H1 (cell line): ENCODE measurements at regions not wholly inside any gene's neighbourhood (a gene's known extent, or its start where the extent isn't known, plus 50 kb on each side); places are given as distances from the start of the nearest gene placed in this dataset.

ENCODE experiments used
- CTCF ChIA-PET: fragments of 300-600 bp; sonication (Branson Sonifier 250); formaldehyde crosslinking; loops from one replicate; lab custom pipeline; 2021; ENCODE audit not compliant: partially characterized antibody; lab: Charles Lee
- POLR2A ChIA-PET: fragments of 300-600 bp; sonication (Branson Sonifier 250); formaldehyde crosslinking; loops from one replicate; lab custom pipeline; 2021; ENCODE audit warnings: inconsistent platforms; ENCODE audit not compliant: partially characterized antibody; lab: Charles Lee
- DNase-seq, 2 experiments: peaks; one replicate each; pipeline versions ENCODE4 v3.0.0 to v3.0.0-alpha.2; 2010 to 2022; ENCODE audit warnings: low spot score in 2 of 2, low read depth in 1 of 2, mixed read lengths in 1 of 2
- FAIRE-seq: peaks from 2 replicates; lab custom pipeline; 2011; peaks lifted over from hg19 to GRCh38; lab: Jason Lieb, UNC
- H2AFZ ChIP-seq: 2 replicates; pipeline ENCODE4 v1.8.1; 2012; ENCODE audit warnings: low read length, inconsistent platforms
- H2AK5ac ChIP-seq: 2 replicates; pipeline ENCODE4 v1.6.1; 2013; ENCODE audit warnings: low read depth, low read length
- H2BK120ac ChIP-seq: replicated peaks from 2 replicates; pipeline ENCODE3; 2013; ENCODE audit warnings: low read depth, low read length, inconsistent platforms
- H2BK12ac ChIP-seq: 2 replicates; pipeline ENCODE4 v1.6.1; 2013; ENCODE audit warnings: low read depth, low read length
- H2BK15ac ChIP-seq: 2 replicates; pipeline ENCODE4 v1.6.1; 2013; ENCODE audit warnings: low read length
- H2BK20ac ChIP-seq: 2 replicates; pipeline ENCODE4 v1.6.1; 2013; ENCODE audit warnings: low read length
- H2BK5ac ChIP-seq: 2 replicates; pipeline ENCODE4 v1.6.1; 2013; ENCODE audit warnings: low read depth, low read length
- H3K14ac ChIP-seq: 2 replicates; pipeline ENCODE4 v1.6.1; 2013; ENCODE audit warnings: inconsistent platforms; ENCODE audit not compliant: insufficient read length
- H3K18ac ChIP-seq: 2 replicates; pipeline ENCODE4 v1.6.1; 2013; ENCODE audit warnings: low read length; ENCODE audit errors: extremely low read depth
- H3K23ac ChIP-seq: 2 replicates; pipeline ENCODE4 v1.6.1; 2013; ENCODE audit warnings: inconsistent platforms; ENCODE audit not compliant: insufficient read length
- H3K23me2 ChIP-seq: 2 replicates; pipeline ENCODE4 v1.6.1; 2013; ENCODE audit warnings: low read depth, low read length
- H3K27ac ChIP-seq: 2 replicates; pipeline ENCODE4 v1.6.1; 2011; ENCODE audit warnings: low read depth, low read length, inconsistent platforms
- H3K27me3 ChIP-seq, 4 experiments: replicated peaks in 1 of 4; 1 replicate in 1 of 4; 2 replicates in 3 of 4; pipeline versions ENCODE4 v1.6.1 to v1.8.1; 2011 to 2013; ENCODE audit warnings: low read length in 3 of 4, mild to moderate bottlenecking in 3 of 4, inconsistent platforms in 2 of 4, mixed read lengths in 2 of 4, moderate library complexity in 1 of 4; ENCODE audit not compliant: control insufficient read depth in 3 of 4, insufficient read depth in 3 of 4; ENCODE audit errors: extremely low read depth in 1 of 4
- H3K36me3 ChIP-seq, 4 experiments: 2 replicates each; pipeline versions ENCODE4 v1.6.1 to v1.8.1; 2011 to 2013; ENCODE audit warnings: mild to moderate bottlenecking in 4 of 4, low read length in 3 of 4, moderate library complexity in 2 of 4, control low read depth in 1 of 4, inconsistent platforms in 1 of 4; ENCODE audit not compliant: insufficient read depth in 4 of 4, control insufficient read depth in 2 of 4
- H3K4ac ChIP-seq: replicated peaks from 2 replicates; pipeline ENCODE3; 2013; ENCODE audit warnings: low read length, low read depth, mixed read lengths, inconsistent platforms; ENCODE audit not compliant: insufficient read length
- H3K4me1 ChIP-seq, 4 experiments: replicated peaks in 1 of 4; 1 replicate in 1 of 4; 2 replicates in 3 of 4; pipeline versions ENCODE4 v1.6.1 to v1.8.1; 2011 to 2013; ENCODE audit warnings: low read length in 3 of 4, inconsistent platforms in 2 of 4, mixed read lengths in 1 of 4; ENCODE audit not compliant: insufficient read depth in 4 of 4, control insufficient read depth in 3 of 4
- H3K4me2 ChIP-seq, 2 experiments: 2 replicates each; pipeline versions ENCODE4 v1.6.1 to v1.8.1; 2011 to 2013; ENCODE audit warnings: low read depth in 2 of 2, low read length in 2 of 2, control low read depth in 1 of 2, inconsistent platforms in 1 of 2, mild to moderate bottlenecking in 1 of 2; ENCODE audit not compliant: insufficient read depth in 1 of 2
- H3K4me3 ChIP-seq, 4 experiments: fragments of 200-600, 300-600 bp in 1 of 4; sonication (generic), shearing (Covaris generic), sonication (Bioruptor Twin) in 1 of 4; 2 replicates each; pipeline versions ENCODE4 v1.5.1 to v1.8.1; 2011 to 2016; ENCODE audit warnings: low read length in 4 of 4, low read depth in 3 of 4, control low read depth in 2 of 4, inconsistent platforms in 2 of 4, mild to moderate bottlenecking in 2 of 4, mixed read lengths in 1 of 4, moderate library complexity in 1 of 4; ENCODE audit not compliant: insufficient read depth in 2 of 4; ENCODE audit errors: extremely low read depth in 1 of 4
- H3K56ac ChIP-seq: replicated peaks from 2 replicates; pipeline ENCODE3; 2013; ENCODE audit warnings: low read depth, mild to moderate bottlenecking, mixed read lengths, low read length, inconsistent platforms; ENCODE audit not compliant: insufficient read length
- H3K79me1 ChIP-seq: 2 replicates; pipeline ENCODE4 v1.6.1; 2013; ENCODE audit warnings: low read depth, low read length, control low read depth
- H3K79me2 ChIP-seq, 2 experiments: 2 replicates each; pipeline versions ENCODE4 v1.6.1 to v1.8.1; 2012 to 2013; ENCODE audit warnings: low read length in 2 of 2, mild to moderate bottlenecking in 2 of 2, inconsistent platforms in 1 of 2; ENCODE audit not compliant: insufficient read depth in 2 of 2, control insufficient read depth in 1 of 2
- H3K9ac ChIP-seq, 4 experiments: replicated peaks in 1 of 4; 1 replicate in 1 of 4; 2 replicates in 3 of 4; pipeline versions ENCODE4 v1.6.1 to v1.8.1; 2011 to 2013; ENCODE audit warnings: low read depth in 3 of 4, low read length in 3 of 4, control low read depth in 2 of 4, mild to moderate bottlenecking in 2 of 4, moderate library complexity in 2 of 4, inconsistent platforms in 1 of 4; ENCODE audit errors: extremely low read depth in 1 of 4
- H3K9me3 ChIP-seq, 2 experiments: 2 replicates each; pipeline versions ENCODE4 v1.6.1 to v1.8.1; 2012 to 2013; ENCODE audit warnings: mild to moderate bottlenecking in 2 of 2, moderate library complexity in 2 of 2, control low read depth in 1 of 2, inconsistent platforms in 1 of 2, low read depth in 1 of 2, low read length in 1 of 2, mixed read lengths in 1 of 2; ENCODE audit not compliant: insufficient read depth in 2 of 2
- H4K20me1 ChIP-seq, 2 experiments: replicated peaks in 1 of 2; 2 replicates each; pipeline versions ENCODE3 to v1.8.1; 2011 to 2013; ENCODE audit warnings: inconsistent platforms in 2 of 2, low read length in 2 of 2, mild to moderate bottlenecking in 1 of 2; ENCODE audit not compliant: insufficient read depth in 2 of 2, control insufficient read depth in 1 of 2
- H4K5ac ChIP-seq: 2 replicates; pipeline ENCODE4 v1.6.1; 2013; ENCODE audit warnings: low read length, low read depth, mixed read lengths, inconsistent platforms; ENCODE audit not compliant: insufficient read length
- H4K8ac ChIP-seq: 2 replicates; pipeline ENCODE4 v1.8.0; 2013; ENCODE audit warnings: mild to moderate bottlenecking, moderate library complexity, low read length, inconsistent platforms; ENCODE audit not compliant: insufficient read depth; ENCODE audit errors: extremely low read depth
- H4K91ac ChIP-seq: replicated peaks from 2 replicates; pipeline ENCODE3; 2013; ENCODE audit warnings: low read length, mixed read lengths, inconsistent platforms; ENCODE audit not compliant: insufficient read length
- ATF2 ChIP-seq: IDR thresholded peaks from 2 replicates; pipeline ENCODE4 v1.6.1; 2012; ENCODE audit warnings: low read length, inconsistent platforms
- CEBPB ChIP-seq: IDR thresholded peaks from 2 replicates; pipeline ENCODE4 v1.6.1; 2012; ENCODE audit warnings: low read depth, low read length
- CTBP2 ChIP-seq: IDR thresholded peaks from 2 replicates; pipeline ENCODE4 v1.7.0; 2011; ENCODE audit warnings: borderline replicate concordance, mild to moderate bottlenecking, moderate library complexity, mixed read lengths, low read length; ENCODE audit not compliant: insufficient read depth, insufficient read length
- EGR1 ChIP-seq: IDR thresholded peaks from 2 replicates; pipeline ENCODE4 v1.6.1; 2011; ENCODE audit warnings: low read depth, low read length, borderline replicate concordance
- HDAC6 ChIP-seq: IDR thresholded peaks from one replicate; pipeline ENCODE4 v1.7.1; 2012; ENCODE audit warnings: low read depth, mild to moderate bottlenecking, inconsistent platforms, low read length, moderate library complexity
- NANOG ChIP-seq: IDR thresholded peaks from 2 replicates; pipeline ENCODE4 v1.6.1; 2011; ENCODE audit warnings: low read length, low read depth, mild to moderate bottlenecking, inconsistent platforms; ENCODE audit not compliant: insufficient read depth, poor library complexity, severe bottlenecking
- SIN3A ChIP-seq, 2 experiments: IDR thresholded peaks in 1 of 2; conservative IDR thresholded peaks in 1 of 2; 2 replicates each; pipeline ENCODE4 v1.6.1; 2011 to 2012; ENCODE audit warnings: low read length in 2 of 2, improper control_type of control experiment in 1 of 2, low read depth in 1 of 2, mild to moderate bottlenecking in 1 of 2
- TAF7 ChIP-seq: optimal IDR thresholded peaks from 2 replicates; pipeline ENCODE3; 2011; ENCODE audit warnings: low read depth, mild to moderate bottlenecking, inconsistent platforms, low read length, moderate library complexity, borderline replicate concordance
- TBP ChIP-seq: IDR thresholded peaks from 2 replicates; pipeline ENCODE4 v1.6.1; 2011; ENCODE audit warnings: low read depth, low read length, improper control_type of control experiment
- YY1 ChIP-seq: IDR thresholded peaks from 2 replicates; pipeline ENCODE4 v1.6.1; 2011; ENCODE audit warnings: low read depth, mild to moderate bottlenecking, low read length
- WGBS, 2 experiments: shearing (Covaris generic) in 1 of 2; methylation state at CpG; one replicate each; pipeline versions ENCODE4 v1.1.6 to v1.1.7; 2013 to 2015; ENCODE audit warnings: low lambda C conversion rate in 2 of 2, mixed read lengths in 2 of 2, inconsistent platforms in 1 of 2, low coverage in 1 of 2, missing lambda C conversion rate in 1 of 2; ENCODE audit not compliant: insufficient replicate concordance in 2 of 2, insufficient coverage in 1 of 2, insufficient read length in 1 of 2; ENCODE audit errors: extremely low coverage in 1 of 2, missing lambda C conversion rate in 1 of 2; 5-methylcytosine and 5-hydroxymethylcytosine counted together

- Histone ChIP-seq H3K23me2 (no peaks in the 10 kb centered on the region), H4K5ac (peak overlapping the region; percentile 75), H3K4me3 (no peak overlapping the region), H2AFZ (no peak overlapping the region), H4K20me1 (no peaks in the 10 kb centered on the region), H4K8ac (peak overlapping the region; percentile 4; the same call in 1 of the 2 replicates), H3K9ac (peak overlapping the region in 2 of 4 experiments; percentile 39 to 40; a peak in 4 of 7 replicates), H3K4me1 (peaks cover 7 to 32% (median 21%) of the 10 kb centered on the region in 4 experiments; a peak in 6 of 7 replicates), H2BK5ac (peak overlapping the region; percentile 69), H3K9me3 (no peaks in the 10 kb centered on the region), H2BK12ac (peak overlapping the region; percentile 5), H2BK15ac (no peak overlapping the region), H3K79me1 (no peaks in the 10 kb centered on the region), H3K4me2 (peak overlapping the region in 1 of 2 experiments; percentile 40; a peak in 1 of 4 replicates), H2BK20ac (peak overlapping the region; percentile 94; the same call in 1 of the 2 replicates), H3K56ac (no peak overlapping the region), H3K18ac (peak overlapping the region; percentile 84), H4K91ac (peak overlapping the region; percentile 97), H3K79me2 (no peaks in the 10 kb centered on the region), H2AK5ac (peak overlapping the region; percentile 14), H3K14ac (no peak overlapping the region), H3K36me3 (no peaks in the 10 kb centered on the region), H3K4ac (no peak overlapping the region), H3K27ac (peak overlapping the region; percentile 93), H3K27me3 (no peaks in the 10 kb centered on the region), H2BK120ac (peak overlapping the region; percentile 97), H3K23ac (no peak overlapping the region)
- DNase-seq (no peak), FAIRE-seq (peak; percentile 32)
- 63% methylated on average over 6 of the region's 6 CpGs; no CpG with 5 or more reads in 1 of the 2 experiments for WGBS, 2 experiments
- POLR2A ChIA-PET: interaction anchor here (0.9 kb wide), 1 partner anchor 222 kb away, joined by 3 read pairs; the partner anchor contains the start of gene PRKAR1A
- CTCF ChIA-PET: interaction anchor here (1.2 to 1.4 kb wide), 2 partner anchors 38 to 268 kb away, joined by 3 read pairs; no protein-coding TSS in a partner anchor
- TF ChIP-seq EGR1 (no peak), SIN3A (conservative IDR thresholded peaks at IDR 0.05 in 1 of 2, IDR thresholded peaks at IDR 0.05 in 1 of 2; ENCODE audit: low read depth in 1 of 2, low read length in 2 of 2) (no peak), HDAC6 (no peak), CEBPB (no peak), YY1 (0 out of 2 replicates have a peak, but pooled peaks have one; percentile 2), NANOG (no peak), TAF7 (no peak), ATF2 (no peak), TBP (no peak), CTBP2 (no peak)
Observed at GRCh38 chr17:68734187-68734900, 133.2 kb upstream of the FAM20A start.
